ENCODE measurements at regions not wholly inside any gene's neighbourhood (a gene's known extent, or its start where the extent isn't known, plus 50 kb on each side); places are given as distances from the start of the nearest gene placed in this dataset.

DNA sequence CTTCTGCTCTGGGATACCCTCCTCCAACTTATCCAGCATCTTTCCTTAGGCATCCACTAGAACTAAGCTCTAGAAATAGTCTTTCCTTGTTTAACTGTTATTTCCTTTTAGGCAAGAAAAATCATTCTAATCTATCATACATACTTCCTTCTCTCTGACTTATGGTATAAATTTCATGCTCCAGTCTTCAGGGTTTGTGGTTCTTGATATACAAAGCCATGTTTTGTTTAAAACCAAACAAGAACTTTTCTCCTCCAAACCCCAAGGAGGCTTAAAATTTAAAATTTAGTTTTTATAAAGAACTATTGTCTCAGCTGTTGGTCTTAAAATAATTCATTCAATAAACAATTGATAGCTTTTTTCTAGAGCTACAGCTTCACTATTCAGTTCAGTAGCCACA lies 77.2 kb downstream of the CD164 start:
- TF ChIP-seq EP300 (conservative IDR thresholded peaks at IDR 0.05; ENCODE audit: poor library complexity, severe bottlenecking), result no peak
- no peak for TF ChIP-seq MXI1 (conservative IDR thresholded peaks at IDR 0.05; ENCODE audit: poor library complexity, severe bottlenecking)
- TF ChIP-seq RAD21 (conservative IDR thresholded peaks at IDR 0.05), result no peak
- TF ChIP-seq, protein P1, sequence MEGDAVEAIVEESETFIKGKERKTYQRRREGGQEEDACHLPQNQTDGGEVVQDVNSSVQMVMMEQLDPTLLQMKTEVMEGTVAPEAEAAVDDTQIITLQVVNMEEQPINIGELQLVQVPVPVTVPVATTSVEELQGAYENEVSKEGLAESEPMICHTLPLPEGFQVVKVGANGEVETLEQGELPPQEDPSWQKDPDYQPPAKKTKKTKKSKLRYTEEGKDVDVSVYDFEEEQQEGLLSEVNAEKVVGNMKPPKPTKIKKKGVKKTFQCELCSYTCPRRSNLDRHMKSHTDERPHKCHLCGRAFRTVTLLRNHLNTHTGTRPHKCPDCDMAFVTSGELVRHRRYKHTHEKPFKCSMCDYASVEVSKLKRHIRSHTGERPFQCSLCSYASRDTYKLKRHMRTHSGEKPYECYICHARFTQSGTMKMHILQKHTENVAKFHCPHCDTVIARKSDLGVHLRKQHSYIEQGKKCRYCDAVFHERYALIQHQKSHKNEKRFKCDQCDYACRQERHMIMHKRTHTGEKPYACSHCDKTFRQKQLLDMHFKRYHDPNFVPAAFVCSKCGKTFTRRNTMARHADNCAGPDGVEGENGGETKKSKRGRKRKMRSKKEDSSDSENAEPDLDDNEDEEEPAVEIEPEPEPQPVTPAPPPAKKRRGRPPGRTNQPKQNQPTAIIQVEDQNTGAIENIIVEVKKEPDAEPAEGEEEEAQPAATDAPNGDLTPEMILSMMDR (IDR thresholded peaks at IDR 0.05; ENCODE audit: poor library complexity, severe bottlenecking), result no peak
- TF ChIP-seq SMC3 (conservative IDR thresholded peaks at IDR 0.05; ENCODE audit: poor library complexity), result no peak
- TF ChIP-seq, protein P2, sequence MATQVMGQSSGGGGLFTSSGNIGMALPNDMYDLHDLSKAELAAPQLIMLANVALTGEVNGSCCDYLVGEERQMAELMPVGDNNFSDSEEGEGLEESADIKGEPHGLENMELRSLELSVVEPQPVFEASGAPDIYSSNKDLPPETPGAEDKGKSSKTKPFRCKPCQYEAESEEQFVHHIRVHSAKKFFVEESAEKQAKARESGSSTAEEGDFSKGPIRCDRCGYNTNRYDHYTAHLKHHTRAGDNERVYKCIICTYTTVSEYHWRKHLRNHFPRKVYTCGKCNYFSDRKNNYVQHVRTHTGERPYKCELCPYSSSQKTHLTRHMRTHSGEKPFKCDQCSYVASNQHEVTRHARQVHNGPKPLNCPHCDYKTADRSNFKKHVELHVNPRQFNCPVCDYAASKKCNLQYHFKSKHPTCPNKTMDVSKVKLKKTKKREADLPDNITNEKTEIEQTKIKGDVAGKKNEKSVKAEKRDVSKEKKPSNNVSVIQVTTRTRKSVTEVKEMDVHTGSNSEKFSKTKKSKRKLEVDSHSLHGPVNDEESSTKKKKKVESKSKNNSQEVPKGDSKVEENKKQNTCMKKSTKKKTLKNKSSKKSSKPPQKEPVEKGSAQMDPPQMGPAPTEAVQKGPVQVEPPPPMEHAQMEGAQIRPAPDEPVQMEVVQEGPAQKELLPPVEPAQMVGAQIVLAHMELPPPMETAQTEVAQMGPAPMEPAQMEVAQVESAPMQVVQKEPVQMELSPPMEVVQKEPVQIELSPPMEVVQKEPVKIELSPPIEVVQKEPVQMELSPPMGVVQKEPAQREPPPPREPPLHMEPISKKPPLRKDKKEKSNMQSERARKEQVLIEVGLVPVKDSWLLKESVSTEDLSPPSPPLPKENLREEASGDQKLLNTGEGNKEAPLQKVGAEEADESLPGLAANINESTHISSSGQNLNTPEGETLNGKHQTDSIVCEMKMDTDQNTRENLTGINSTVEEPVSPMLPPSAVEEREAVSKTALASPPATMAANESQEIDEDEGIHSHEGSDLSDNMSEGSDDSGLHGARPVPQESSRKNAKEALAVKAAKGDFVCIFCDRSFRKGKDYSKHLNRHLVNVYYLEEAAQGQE (IDR thresholded peaks at IDR 0.05; ENCODE audit: borderline replicate concordance), result no peak
- TF ChIP-seq TAF1 (IDR thresholded peaks at IDR 0.05; ENCODE audit: low read depth), result no peak
- TF ChIP-seq EZH2 (IDR thresholded peaks at IDR 0.05; ENCODE audit: borderline replicate concordance, insufficient read depth, low read length, poor library complexity, severe bottlenecking), result no peak
- no peak for TF ChIP-seq POLR2AphosphoS5 (IDR thresholded peaks at IDR 0.05)
- no peaks in the 10 kb centered on the region for H3K9me2 ChIP-seq (ENCODE audit: insufficient read depth, low read length)
- no peak overlapping the region for H3K27ac ChIP-seq (ENCODE audit: low read length)
- no peak overlapping the region for H3K4me3 ChIP-seq (ENCODE audit: low read length)
- H3K27me3 ChIP-seq (ENCODE audit: insufficient read depth, low read depth, low read length), result no peaks in the 10 kb centered on the region
- no peaks in the 10 kb centered on the region for H3K36me3 ChIP-seq (ENCODE audit: insufficient read depth, low read length)
- no peak overlapping the region for H2AFZ ChIP-seq (ENCODE audit: low read depth, low read length)
- no peak overlapping the region for H3K9ac ChIP-seq (ENCODE audit: low read length)
- no peaks in the 10 kb centered on the region for H3K79me2 ChIP-seq (replicated peaks; ENCODE audit: insufficient read depth, low read length)
- no peaks in the 10 kb centered on the region for H4K20me1 ChIP-seq (ENCODE audit: insufficient read depth)
- no peak overlapping the region for H3K4me2 ChIP-seq (ENCODE audit: low read length)
- no peaks in the 10 kb centered on the region for H3F3A ChIP-seq (ENCODE audit: insufficient read depth, low read length, poor library complexity, severe bottlenecking)
- no peaks in the 10 kb centered on the region for H3K9me3 ChIP-seq (ENCODE audit: low read length)

DNA sequence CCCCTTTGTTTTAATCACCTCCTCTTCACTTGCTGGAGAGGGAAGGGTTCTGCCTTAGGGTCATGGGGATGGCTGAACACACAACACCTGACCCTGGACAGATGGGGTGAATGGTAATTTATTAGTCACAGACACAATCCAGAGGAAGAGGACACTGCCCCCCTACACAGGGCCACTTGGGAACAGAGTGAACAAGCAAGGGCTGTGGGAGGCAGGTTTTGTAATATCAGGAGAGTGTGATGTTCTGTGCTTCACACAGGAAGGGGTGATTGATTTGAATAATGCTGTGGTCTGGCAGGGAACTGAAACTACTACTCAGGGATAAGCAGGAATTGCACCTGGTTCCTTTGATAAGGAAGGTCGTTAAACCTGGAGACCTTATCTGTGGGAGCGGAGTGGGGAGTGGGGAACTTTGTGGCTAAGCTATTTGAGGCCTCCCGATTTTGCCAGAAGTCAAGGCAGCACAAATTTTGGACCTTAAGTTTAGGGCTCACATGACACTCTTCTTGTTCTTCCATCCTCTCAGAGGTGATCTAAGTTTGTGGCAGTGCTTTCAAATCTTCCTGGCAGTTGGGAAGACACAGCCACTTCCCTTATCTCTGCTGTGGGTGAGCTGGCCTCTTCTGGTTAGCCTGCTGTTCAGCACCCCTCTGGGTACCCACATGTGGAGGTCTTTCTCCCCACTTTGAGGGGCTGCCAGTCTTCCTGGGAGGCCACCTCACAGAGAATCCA lies 77.8 kb downstream of the CD164 start:
- H3F3A ChIP-seq (ENCODE audit: insufficient read depth, low read length, poor library complexity, severe bottlenecking), result no peaks in the 10 kb centered on the region
- no peak overlapping the region for H3K4me2 ChIP-seq (ENCODE audit: low read length)
- no peaks in the 10 kb centered on the region for H4K20me1 ChIP-seq (ENCODE audit: insufficient read depth)
- TF ChIP-seq EP300 (conservative IDR thresholded peaks at IDR 0.05; ENCODE audit: poor library complexity, severe bottlenecking) (no peak), MXI1 (conservative IDR thresholded peaks at IDR 0.05; ENCODE audit: poor library complexity, severe bottlenecking) (no peak), SMC3 (conservative IDR thresholded peaks at IDR 0.05; ENCODE audit: poor library complexity) (no peak), TAF1 (IDR thresholded peaks at IDR 0.05; ENCODE audit: low read depth) (no peak), EZH2 (IDR thresholded peaks at IDR 0.05; ENCODE audit: borderline replicate concordance, insufficient read depth, low read length, poor library complexity, severe bottlenecking) (no peak), RAD21 (conservative IDR thresholded peaks at IDR 0.05) (no peak), POLR2AphosphoS5 (IDR thresholded peaks at IDR 0.05) (no peak)
- TF ChIP-seq, protein P2 (IDR thresholded peaks at IDR 0.05; ENCODE audit: borderline replicate concordance), result no peak
- TF ChIP-seq, protein P1 (IDR thresholded peaks at IDR 0.05; ENCODE audit: poor library complexity, severe bottlenecking), result no peak
- no peak overlapping the region for H3K27ac ChIP-seq (ENCODE audit: low read length)
- H3K9me2 ChIP-seq (ENCODE audit: insufficient read depth, low read length), result no peaks in the 10 kb centered on the region
- H3K27me3 ChIP-seq (ENCODE audit: insufficient read depth, low read depth, low read length), result no peaks in the 10 kb centered on the region
- H3K4me3 ChIP-seq (ENCODE audit: low read length), result no peak overlapping the region
- H3K36me3 ChIP-seq (ENCODE audit: insufficient read depth, low read length), result no peaks in the 10 kb centered on the region
- H2AFZ ChIP-seq (ENCODE audit: low read depth, low read length), result no peak overlapping the region
- no peaks in the 10 kb centered on the region for H3K79me2 ChIP-seq (replicated peaks; ENCODE audit: insufficient read depth, low read length)
- H3K9me3 ChIP-seq (ENCODE audit: low read length), result no peaks in the 10 kb centered on the region
- no peak overlapping the region for H3K9ac ChIP-seq (ENCODE audit: low read length)

Measured in neural cell (in vitro differentiated cells).